GM19395 (cell line): ENCODE measurements at regions not wholly inside any gene's neighbourhood (a gene's known extent, or its start where the extent isn't known, plus 50 kb on each side); places are given as distances from the start of the nearest gene placed in this dataset.

ENCODE experiments used
- ATAC-seq: cut with Tn5 transposase; IDR thresholded peaks from one replicate; pipeline ENCODE4 v1.9.1; 2021; ENCODE audit warnings: mild to moderate bottlenecking, moderate library complexity; ENCODE audit not compliant: unreplicated experiment

GRCh38 chr1:218633238-218633988 is 288.3 kb downstream of the TGFB2 start:
- ATAC-seq, result no peak

- ATAC-seq, result no peak
These were observed 289.1 kb downstream of the TGFB2 start for GRCh38 chr1:218634212-218634611.

- ATAC-seq, result no peak
These were observed 291.4 kb downstream of the TGFB2 start for GRCh38 chr1:218636548-218636947.

GRCh38 chr1:218640173-218640572 is 295.0 kb downstream of the TGFB2 start:
- no peak for ATAC-seq

GRCh38 chr1:218642033-218642948 is 297.2 kb downstream of the TGFB2 start:
- no peak for ATAC-seq

- ATAC-seq, result no peak
These were observed 298.1 kb downstream of the TGFB2 start for GRCh38 chr1:218643281-218643680.

GRCh38 chr1:218643926-218644325 is 298.8 kb downstream of the TGFB2 start:
- ATAC-seq, result no peak

GRCh38 chr1:218646288-218646687 is 301.2 kb downstream of the TGFB2 start:
- no peak for ATAC-seq

GRCh38 chr1:218656301-218657037 is 311.3 kb downstream of the TGFB2 start:
- no peak for ATAC-seq

- no peak for ATAC-seq
These were observed 313.1 kb downstream of the TGFB2 start for GRCh38 chr1:218658269-218658668.

GRCh38 chr1:218658899-218659298 is 313.8 kb downstream of the TGFB2 start:
- no peak for ATAC-seq

GRCh38 chr1:218659911-218660677 is 315.0 kb downstream of the TGFB2 start:
- ATAC-seq, result no peak

- ATAC-seq, result no peak
These were observed 315.5 kb downstream of the TGFB2 start for GRCh38 chr1:218660678-218661053.

GRCh38 chr1:218661411-218661810 is 316.3 kb downstream of the TGFB2 start:
- ATAC-seq, result no peak

- no peak for ATAC-seq
These were observed 319.4 kb downstream of the TGFB2 start for GRCh38 chr1:218664385-218665170.

GRCh38 chr1:218665221-218665620 is 320.1 kb downstream of the TGFB2 start:
- no peak for ATAC-seq

GRCh38 chr1:218666263-218666662 is 321.1 kb downstream of the TGFB2 start:
- ATAC-seq, result no peak

GRCh38 chr1:218667781-218668516 is 322.8 kb downstream of the TGFB2 start:
- ATAC-seq, result no peak

- no peak for ATAC-seq
These were observed 324.3 kb downstream of the TGFB2 start for GRCh38 chr1:218669431-218669830.
